ENCODE measurements at regions not wholly inside any gene's neighbourhood (a gene's known extent, or its start where the extent isn't known, plus 50 kb on each side); places are given as distances from the start of the nearest gene placed in this dataset.

DNA sequence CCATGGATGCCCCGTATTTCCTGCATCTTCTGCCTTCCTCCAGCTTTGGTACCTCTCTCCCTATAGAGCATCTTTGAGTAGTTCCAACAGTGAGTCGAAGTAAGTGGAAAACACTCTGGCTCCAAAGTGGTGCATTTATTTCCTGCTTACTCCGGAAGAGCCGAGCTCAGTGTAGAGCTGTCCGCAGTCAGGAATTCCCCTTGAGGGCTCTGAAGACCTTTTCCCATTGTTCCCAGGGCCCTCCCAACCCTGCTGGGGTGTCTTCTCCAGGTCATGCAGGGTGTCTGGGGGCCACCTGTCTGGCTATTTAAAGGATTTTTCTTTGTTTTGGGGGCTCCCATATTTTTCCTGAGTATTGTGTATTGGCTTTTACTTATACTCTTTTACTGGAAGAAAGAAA is 118.6 kb upstream of the MXRA5 start:
- no peak overlapping the region for H3K9ac ChIP-seq (ENCODE audit: insufficient read depth, low read length)
- no peaks in the 10 kb centered on the region for H3K9me3 ChIP-seq (ENCODE audit: control insufficient read depth, insufficient read depth, low read depth, low read length)
- no peaks in the 10 kb centered on the region for H3K36me3 ChIP-seq (ENCODE audit: control insufficient read depth, insufficient read depth, low read length)
- TF ChIP-seq, protein P1, sequence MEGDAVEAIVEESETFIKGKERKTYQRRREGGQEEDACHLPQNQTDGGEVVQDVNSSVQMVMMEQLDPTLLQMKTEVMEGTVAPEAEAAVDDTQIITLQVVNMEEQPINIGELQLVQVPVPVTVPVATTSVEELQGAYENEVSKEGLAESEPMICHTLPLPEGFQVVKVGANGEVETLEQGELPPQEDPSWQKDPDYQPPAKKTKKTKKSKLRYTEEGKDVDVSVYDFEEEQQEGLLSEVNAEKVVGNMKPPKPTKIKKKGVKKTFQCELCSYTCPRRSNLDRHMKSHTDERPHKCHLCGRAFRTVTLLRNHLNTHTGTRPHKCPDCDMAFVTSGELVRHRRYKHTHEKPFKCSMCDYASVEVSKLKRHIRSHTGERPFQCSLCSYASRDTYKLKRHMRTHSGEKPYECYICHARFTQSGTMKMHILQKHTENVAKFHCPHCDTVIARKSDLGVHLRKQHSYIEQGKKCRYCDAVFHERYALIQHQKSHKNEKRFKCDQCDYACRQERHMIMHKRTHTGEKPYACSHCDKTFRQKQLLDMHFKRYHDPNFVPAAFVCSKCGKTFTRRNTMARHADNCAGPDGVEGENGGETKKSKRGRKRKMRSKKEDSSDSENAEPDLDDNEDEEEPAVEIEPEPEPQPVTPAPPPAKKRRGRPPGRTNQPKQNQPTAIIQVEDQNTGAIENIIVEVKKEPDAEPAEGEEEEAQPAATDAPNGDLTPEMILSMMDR (conservative IDR thresholded peaks at IDR 0.05 in 1 of 2, IDR thresholded peaks at IDR 0.05 in 1 of 2; ENCODE audit: low read depth in 1 of 2, low read length in 2 of 2): no peak
- no peak for TF ChIP-seq EZH2 (IDR thresholded peaks at IDR 0.05; ENCODE audit: low read length, missing control alignments)
- H3K4me2 ChIP-seq (ENCODE audit: extremely low read depth, insufficient read depth, low read length): no peak overlapping the region
- no peak for DNase-seq (ENCODE audit: low read depth in 2 of 2)
- no peaks in the 10 kb centered on the region for H4K20me1 ChIP-seq (ENCODE audit: control insufficient read depth, extremely low read depth, insufficient read depth, low read length)
- H3K79me2 ChIP-seq (ENCODE audit: control insufficient read depth, insufficient read depth, low read length): no peaks in the 10 kb centered on the region
- H3K4me3 ChIP-seq (replicated peaks in 1 of 4; ENCODE audit: control extremely low read depth in 1 of 4, insufficient read depth in 1 of 4, low read depth in 3 of 4, low read length in 4 of 4): no peak overlapping the region
- H3K27ac ChIP-seq (ENCODE audit: insufficient read depth, low read length): no peak overlapping the region
- H3K4me1 ChIP-seq (ENCODE audit: control insufficient read depth, extremely low read depth, insufficient read depth, low read length): no peaks in the 10 kb centered on the region
- no peaks in the 10 kb centered on the region for H3K27me3 ChIP-seq (ENCODE audit: control insufficient read depth, insufficient read depth, low read length)
- no peak overlapping the region for H2AFZ ChIP-seq (ENCODE audit: low read length)

DNA sequence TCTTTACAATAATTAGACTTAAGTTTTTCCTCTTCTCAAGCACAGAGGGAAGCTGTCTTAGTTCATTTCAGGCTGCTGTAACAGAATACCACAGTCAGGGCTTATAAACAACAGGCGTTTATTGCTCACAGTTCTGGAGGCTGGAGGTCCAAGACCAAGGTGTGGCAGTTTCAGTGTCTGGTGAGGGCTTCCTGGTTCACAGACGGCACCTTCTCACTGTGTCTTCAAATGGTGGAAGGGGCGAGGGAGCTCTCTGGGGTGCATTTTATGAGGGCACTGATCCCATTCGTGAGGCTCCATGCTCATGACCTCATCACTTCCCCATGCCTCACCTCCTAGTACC is 115.7 kb upstream of the MXRA5 start:
- Histone ChIP-seq H3K4me1 (ENCODE audit: control insufficient read depth, extremely low read depth, insufficient read depth, low read length) (no peaks in the 10 kb centered on the region), H3K27me3 (ENCODE audit: control insufficient read depth, insufficient read depth, low read length) (no peaks in the 10 kb centered on the region), H3K79me2 (ENCODE audit: control insufficient read depth, insufficient read depth, low read length) (no peaks in the 10 kb centered on the region), H3K9me3 (ENCODE audit: control insufficient read depth, insufficient read depth, low read depth, low read length) (no peaks in the 10 kb centered on the region), H3K27ac (ENCODE audit: insufficient read depth, low read length) (no peak overlapping the region), H3K36me3 (ENCODE audit: control insufficient read depth, insufficient read depth, low read length) (no peaks in the 10 kb centered on the region), H3K9ac (ENCODE audit: insufficient read depth, low read length) (no peak overlapping the region), H4K20me1 (ENCODE audit: control insufficient read depth, extremely low read depth, insufficient read depth, low read length) (no peaks in the 10 kb centered on the region), H3K4me3 (replicated peaks in 1 of 4; ENCODE audit: control extremely low read depth in 1 of 4, insufficient read depth in 1 of 4, low read depth in 3 of 4, low read length in 4 of 4) (peak overlapping the region in 1 of 4 experiments; percentile 27), H2AFZ (ENCODE audit: low read length) (no peak overlapping the region), H3K4me2 (ENCODE audit: extremely low read depth, insufficient read depth, low read length) (no peak overlapping the region)
- TF ChIP-seq, protein P1 (conservative IDR thresholded peaks at IDR 0.05 in 1 of 2, IDR thresholded peaks at IDR 0.05 in 1 of 2; ENCODE audit: low read depth in 1 of 2, low read length in 2 of 2): no peak
- TF ChIP-seq EZH2 (IDR thresholded peaks at IDR 0.05; ENCODE audit: low read length, missing control alignments): no peak
- no peak for DNase-seq (ENCODE audit: low read depth in 2 of 2)

- H3K27ac ChIP-seq (ENCODE audit: insufficient read depth, low read length): no peak overlapping the region
- TF ChIP-seq, protein P1 (conservative IDR thresholded peaks at IDR 0.05 in 1 of 2, IDR thresholded peaks at IDR 0.05 in 1 of 2; ENCODE audit: low read depth in 1 of 2, low read length in 2 of 2): no peak
- no peak for TF ChIP-seq EZH2 (IDR thresholded peaks at IDR 0.05; ENCODE audit: low read length, missing control alignments)
- H3K36me3 ChIP-seq (ENCODE audit: control insufficient read depth, insufficient read depth, low read length): no peaks in the 10 kb centered on the region
- no peaks in the 10 kb centered on the region for H4K20me1 ChIP-seq (ENCODE audit: control insufficient read depth, extremely low read depth, insufficient read depth, low read length)
- DNase-seq (ENCODE audit: low read depth in 2 of 2): peak; percentile 17 to 18
- no peaks in the 10 kb centered on the region for H3K27me3 ChIP-seq (ENCODE audit: control insufficient read depth, insufficient read depth, low read length)
- peak overlapping the region in 1 of 4 experiments; percentile 27 for H3K4me3 ChIP-seq (replicated peaks in 1 of 4; ENCODE audit: control extremely low read depth in 1 of 4, insufficient read depth in 1 of 4, low read depth in 3 of 4, low read length in 4 of 4)
- no peaks in the 10 kb centered on the region for H3K9me3 ChIP-seq (ENCODE audit: control insufficient read depth, insufficient read depth, low read depth, low read length)
- H2AFZ ChIP-seq (ENCODE audit: low read length): no peak overlapping the region
- H3K9ac ChIP-seq (ENCODE audit: insufficient read depth, low read length): no peak overlapping the region
- no peaks in the 10 kb centered on the region for H3K4me1 ChIP-seq (ENCODE audit: control insufficient read depth, extremely low read depth, insufficient read depth, low read length)
- H3K79me2 ChIP-seq (ENCODE audit: control insufficient read depth, insufficient read depth, low read length): no peaks in the 10 kb centered on the region
- peak overlapping the region; percentile 54 for H3K4me2 ChIP-seq (ENCODE audit: extremely low read depth, insufficient read depth, low read length)
Measured at GRCh38 chrX:3461397-3462165, 115.1 kb upstream of the MXRA5 start.

Measured in fibroblast of lung (primary cell).